HUES6 (cell line): ENCODE measurements at regions not wholly inside any gene's neighbourhood (a gene's known extent, or its start where the extent isn't known, plus 50 kb on each side); places are given as distances from the start of the nearest gene placed in this dataset.

Source experiments
- H3K27ac ChIP-seq: 2 replicates; pipeline ENCODE4 v1.7.0; 2013; ENCODE audit warnings: low read depth, mild to moderate bottlenecking, low read length, inconsistent platforms
- H3K27me3 ChIP-seq: 2 replicates; pipeline ENCODE4 v1.6.1; 2013; ENCODE audit warnings: low read length; ENCODE audit not compliant: control insufficient read depth, insufficient read depth
- H3K36me3 ChIP-seq: 2 replicates; pipeline ENCODE4 v1.6.1; 2013; ENCODE audit warnings: low read length; ENCODE audit not compliant: control insufficient read depth, insufficient read depth
- H3K4me1 ChIP-seq: 2 replicates; pipeline ENCODE4 v1.6.1; 2013; ENCODE audit warnings: low read length; ENCODE audit not compliant: control insufficient read depth, insufficient read depth
- H3K4me3 ChIP-seq: 2 replicates; pipeline ENCODE4 v1.5.1; 2013; ENCODE audit warnings: low read depth, low read length
- H3K9ac ChIP-seq: one replicate; pipeline ENCODE4 v1.6.1; 2013; ENCODE audit warnings: mild to moderate bottlenecking, low read length
- H3K9me3 ChIP-seq: 2 replicates; pipeline ENCODE4 v1.6.1; 2013; ENCODE audit warnings: low read depth, low read length; ENCODE audit not compliant: control insufficient read depth, insufficient read depth

DNA sequence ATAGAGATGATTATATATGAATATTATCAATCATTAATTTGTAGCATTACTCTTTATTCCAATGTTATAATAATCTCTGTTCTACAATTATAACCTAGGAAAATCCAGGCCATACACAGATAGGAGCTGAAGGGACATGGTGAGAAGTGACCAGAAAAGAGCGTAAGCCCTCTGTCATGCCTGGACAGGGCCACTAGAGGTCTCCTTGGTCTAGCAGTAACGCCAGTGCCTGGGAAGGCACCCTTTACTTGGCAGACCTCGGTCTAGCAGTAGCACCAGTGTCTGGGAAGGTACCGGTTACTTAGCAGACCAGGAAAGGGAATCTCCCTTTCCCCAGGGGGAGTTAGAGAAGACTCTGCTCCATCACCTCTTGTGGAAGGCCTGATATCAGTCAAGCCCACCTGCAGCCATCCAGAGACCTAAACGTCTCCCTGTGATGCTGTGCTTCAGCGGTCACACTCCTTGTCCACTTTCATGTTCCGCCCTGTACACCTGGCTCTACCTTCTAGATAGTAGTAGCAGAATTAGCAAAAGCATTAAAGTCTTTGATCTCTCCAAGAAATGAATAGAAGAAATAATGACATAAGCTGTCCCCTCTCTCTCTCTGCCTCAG, 447.5 kb upstream of the FSIP2 start:
- H3K27ac ChIP-seq, result no peak overlapping the region
- no peak overlapping the region for H3K4me3 ChIP-seq
- no peaks in the 10 kb centered on the region for H3K27me3 ChIP-seq
- H3K36me3 ChIP-seq, result no peaks in the 10 kb centered on the region
- no peak overlapping the region for H3K9ac ChIP-seq
- H3K4me1 ChIP-seq, result peaks cover 13% of the 10 kb centered on the region
- H3K9me3 ChIP-seq, result no peaks in the 10 kb centered on the region

DNA sequence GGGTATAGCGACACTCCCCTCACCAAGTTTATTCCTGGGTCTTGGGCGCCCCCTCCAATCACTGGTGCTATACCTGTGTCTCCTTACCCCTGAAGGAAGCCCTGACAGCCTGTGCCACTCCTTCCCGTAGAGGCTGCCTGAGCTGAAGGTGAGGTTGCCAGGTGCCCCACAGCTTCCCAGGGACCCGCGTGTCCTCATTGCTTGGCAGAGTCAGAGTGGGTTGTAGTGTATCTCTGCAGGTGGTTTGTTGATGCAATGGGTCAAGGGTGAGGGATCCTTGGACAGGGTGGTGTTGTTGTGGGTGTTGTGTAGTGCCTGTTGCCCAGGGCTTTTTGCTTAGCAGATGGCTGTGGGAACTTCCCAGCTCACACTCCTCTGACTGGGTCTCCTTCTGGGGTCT, 438.7 kb upstream of the FSIP2 start:
- no peaks in the 10 kb centered on the region for H3K27me3 ChIP-seq
- no peak overlapping the region for H3K4me3 ChIP-seq
- no peaks in the 10 kb centered on the region for H3K9me3 ChIP-seq
- H3K4me1 ChIP-seq, result no peaks in the 10 kb centered on the region; the same call in 1 of the 2 replicates
- H3K36me3 ChIP-seq, result no peaks in the 10 kb centered on the region
- H3K27ac ChIP-seq, result no peak overlapping the region
- no peak overlapping the region for H3K9ac ChIP-seq

DNA sequence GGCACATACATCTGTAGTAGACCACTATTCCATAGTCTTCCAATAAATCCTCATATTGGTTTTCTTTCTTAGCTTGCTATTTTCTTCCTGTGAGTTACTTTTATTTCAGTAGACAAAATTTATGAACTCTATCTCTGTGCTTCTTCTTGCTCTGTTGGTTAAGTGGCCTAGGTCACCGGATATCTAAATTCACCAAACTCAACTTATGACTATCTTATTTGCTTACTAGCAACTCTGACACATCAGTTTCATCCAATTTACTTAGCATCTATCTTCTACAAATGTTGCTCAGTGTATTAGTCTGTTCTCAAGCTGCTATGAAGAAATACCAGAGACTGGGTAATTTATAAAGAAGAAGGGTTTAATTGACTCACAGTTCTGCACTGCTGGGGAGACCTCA, 432.5 kb upstream of the FSIP2 start:
- Histone ChIP-seq H3K4me3 (no peak overlapping the region), H3K36me3 (no peaks in the 10 kb centered on the region), H3K4me1 (no peaks in the 10 kb centered on the region), H3K27me3 (no peaks in the 10 kb centered on the region), H3K27ac (no peak overlapping the region), H3K9ac (no peak overlapping the region), H3K9me3 (no peaks in the 10 kb centered on the region)

DNA sequence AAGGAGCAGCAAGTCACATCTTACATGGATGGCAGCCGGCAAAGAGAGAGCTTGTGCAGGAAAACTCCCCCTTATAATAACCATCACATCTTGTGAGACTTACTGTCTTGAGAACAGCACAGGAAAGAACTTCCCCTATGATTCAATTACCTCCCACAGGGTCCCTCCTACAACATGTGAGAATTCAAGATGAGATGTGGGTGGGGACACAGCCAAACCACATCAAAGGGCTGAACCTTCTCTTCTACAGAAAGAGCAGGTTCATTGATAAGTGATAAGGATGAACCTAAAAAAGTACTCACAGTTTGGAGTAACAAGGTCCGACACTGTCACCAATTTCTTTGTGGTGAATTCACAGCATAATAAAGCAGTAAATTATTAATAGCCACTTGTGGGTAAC, 422.2 kb upstream of the FSIP2 start:
- Histone ChIP-seq H3K27me3 (no peaks in the 10 kb centered on the region), H3K27ac (no peak overlapping the region), H3K36me3 (no peaks in the 10 kb centered on the region), H3K9me3 (no peaks in the 10 kb centered on the region), H3K4me1 (peaks cover 11% of the 10 kb centered on the region), H3K9ac (no peak overlapping the region), H3K4me3 (no peak overlapping the region)

DNA sequence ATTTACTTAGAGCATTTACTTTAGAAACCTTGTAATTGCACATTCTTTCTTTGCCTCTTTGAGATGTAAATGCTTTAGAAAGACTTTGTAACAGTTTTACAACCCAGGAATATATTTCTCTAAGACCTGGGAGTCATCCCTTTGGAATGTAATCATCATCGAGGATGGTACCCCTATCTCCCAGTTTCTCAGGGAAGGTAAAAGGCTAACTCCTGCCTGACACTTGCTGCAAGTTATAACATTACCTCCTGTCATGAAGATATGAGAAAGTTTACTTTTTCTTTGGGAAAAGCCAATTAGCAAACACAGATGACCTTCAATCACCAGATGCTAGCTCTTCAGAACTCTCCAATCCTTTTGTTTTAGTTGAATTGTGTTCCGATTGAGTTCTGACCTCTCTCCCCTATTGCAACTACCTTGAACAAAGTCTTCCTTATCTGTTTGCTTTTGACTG, 420.3 kb upstream of the FSIP2 start:
- Histone ChIP-seq H3K4me3 (no peak overlapping the region), H3K4me1 (peaks cover 11% of the 10 kb centered on the region), H3K9ac (no peak overlapping the region), H3K27me3 (no peaks in the 10 kb centered on the region), H3K27ac (no peak overlapping the region), H3K36me3 (no peaks in the 10 kb centered on the region), H3K9me3 (no peaks in the 10 kb centered on the region)

DNA sequence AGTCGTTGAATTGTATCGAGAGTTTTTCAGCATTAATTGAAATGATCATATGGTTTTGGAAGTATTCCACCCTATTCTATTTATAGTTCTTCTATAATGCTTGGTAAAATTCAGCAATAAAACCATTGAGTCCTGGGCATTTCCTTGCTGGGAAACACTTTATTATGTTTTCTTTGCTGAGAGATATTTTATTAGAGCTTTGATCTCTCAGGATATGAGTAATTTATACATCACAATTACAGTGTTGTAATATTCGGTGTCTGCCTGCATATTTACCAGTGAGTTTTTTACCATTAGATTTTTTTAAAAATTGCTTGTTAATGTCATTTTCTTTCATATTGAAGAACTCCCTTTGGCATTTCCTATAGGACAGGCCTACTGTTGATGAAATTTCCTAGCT, 402.7 kb upstream of the FSIP2 start:
- Histone ChIP-seq H3K4me3 (no peak overlapping the region), H3K9me3 (no peaks in the 10 kb centered on the region), H3K9ac (no peak overlapping the region), H3K27me3 (no peaks in the 10 kb centered on the region), H3K4me1 (no peaks in the 10 kb centered on the region), H3K27ac (no peak overlapping the region), H3K36me3 (no peaks in the 10 kb centered on the region)

DNA sequence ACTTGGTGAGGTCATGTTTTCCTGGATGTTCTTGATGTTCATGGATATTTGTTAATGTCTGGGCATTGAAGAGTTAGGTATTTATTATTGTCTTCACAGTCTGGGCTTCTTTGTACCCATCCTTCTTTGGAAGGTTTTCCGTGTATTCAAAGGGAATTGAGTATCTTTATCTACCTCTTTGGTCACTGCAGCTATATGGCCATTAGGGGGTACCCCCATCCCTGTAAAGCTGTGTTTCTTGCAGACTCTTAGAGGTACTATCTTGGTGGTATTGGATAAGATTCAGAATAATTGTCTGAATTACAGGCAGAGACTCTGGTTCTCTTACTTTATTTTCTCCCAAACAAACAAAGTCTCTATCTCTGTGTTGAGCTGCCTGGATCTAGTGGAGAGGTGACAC, 401.6 kb upstream of the FSIP2 start:
- Histone ChIP-seq H3K9ac (no peak overlapping the region), H3K36me3 (no peaks in the 10 kb centered on the region), H3K4me3 (no peak overlapping the region), H3K9me3 (no peaks in the 10 kb centered on the region), H3K4me1 (no peaks in the 10 kb centered on the region), H3K27me3 (no peaks in the 10 kb centered on the region), H3K27ac (no peak overlapping the region)

DNA sequence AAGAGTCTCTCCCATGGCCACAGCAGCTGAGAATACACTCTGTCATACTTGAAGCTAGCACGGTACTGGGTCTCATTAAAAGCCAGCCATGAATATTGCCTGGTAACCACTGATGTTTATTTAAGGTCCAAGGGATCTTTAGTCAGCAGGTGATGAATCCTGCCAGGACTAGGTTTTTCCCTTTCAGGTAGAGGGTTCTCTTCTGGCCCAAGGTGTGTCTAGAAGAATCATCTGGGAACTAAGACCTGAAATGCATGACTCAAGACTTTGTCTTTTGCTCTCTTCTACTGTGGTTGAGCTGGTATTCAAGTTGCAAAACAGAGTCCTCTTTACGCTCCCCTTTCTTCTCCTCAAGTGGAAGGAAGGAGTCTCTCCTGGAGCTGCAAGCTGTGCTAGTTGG, 400.5 kb upstream of the FSIP2 start:
- H3K4me3 ChIP-seq, result no peak overlapping the region
- H3K9me3 ChIP-seq, result no peaks in the 10 kb centered on the region
- H3K4me1 ChIP-seq, result no peaks in the 10 kb centered on the region
- no peaks in the 10 kb centered on the region for H3K27me3 ChIP-seq
- no peak overlapping the region for H3K9ac ChIP-seq
- no peak overlapping the region for H3K27ac ChIP-seq
- no peaks in the 10 kb centered on the region for H3K36me3 ChIP-seq

DNA sequence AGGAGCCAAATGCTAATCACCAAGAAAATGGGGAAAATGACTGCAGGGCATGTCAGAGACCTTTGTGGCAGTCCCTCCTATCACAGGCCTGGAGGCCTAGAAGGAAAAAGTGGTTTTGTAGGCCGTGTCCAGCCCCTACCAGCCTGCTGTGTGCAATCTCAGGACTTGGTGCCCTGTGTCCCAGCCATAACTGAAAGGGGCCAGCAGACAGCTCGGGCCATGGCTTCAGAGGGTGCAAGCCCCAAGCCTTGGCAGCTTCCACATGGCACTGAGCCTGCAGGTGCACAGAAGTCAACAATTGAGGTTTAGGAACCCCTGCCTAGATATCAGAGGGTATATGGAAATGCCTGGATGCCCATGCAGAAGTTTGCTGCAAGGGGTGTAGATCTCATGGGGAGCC, 391.2 kb upstream of the FSIP2 start:
- Histone ChIP-seq H3K4me3 (no peak overlapping the region), H3K27me3 (no peaks in the 10 kb centered on the region), H3K27ac (no peak overlapping the region), H3K9me3 (no peaks in the 10 kb centered on the region), H3K9ac (no peak overlapping the region), H3K36me3 (no peaks in the 10 kb centered on the region), H3K4me1 (no peaks in the 10 kb centered on the region)

DNA sequence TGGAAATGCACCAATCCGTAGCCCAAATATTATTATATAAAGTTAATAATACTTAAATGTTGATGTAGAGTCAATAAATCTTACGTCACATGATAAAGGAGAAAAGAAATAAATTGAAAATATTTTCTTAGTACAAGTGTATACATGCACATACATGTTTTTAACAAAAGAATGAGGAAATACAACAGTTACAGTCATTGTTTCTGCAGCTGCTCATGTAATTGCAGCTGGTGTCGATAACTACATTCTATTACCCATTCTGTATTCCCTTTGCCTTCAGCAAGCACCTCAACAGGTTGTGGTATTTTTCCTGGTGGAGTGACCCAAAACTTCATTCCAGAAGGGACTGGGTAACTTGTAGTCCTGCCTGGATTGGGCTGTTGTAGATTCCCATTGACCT, 377.8 kb upstream of the FSIP2 start:
- Histone ChIP-seq H3K36me3 (no peaks in the 10 kb centered on the region), H3K9me3 (peaks cover 3% of the 10 kb centered on the region; the same call in 1 of the 2 replicates), H3K27me3 (no peaks in the 10 kb centered on the region), H3K4me1 (no peaks in the 10 kb centered on the region), H3K9ac (no peak overlapping the region), H3K4me3 (no peak overlapping the region), H3K27ac (no peak overlapping the region)

DNA sequence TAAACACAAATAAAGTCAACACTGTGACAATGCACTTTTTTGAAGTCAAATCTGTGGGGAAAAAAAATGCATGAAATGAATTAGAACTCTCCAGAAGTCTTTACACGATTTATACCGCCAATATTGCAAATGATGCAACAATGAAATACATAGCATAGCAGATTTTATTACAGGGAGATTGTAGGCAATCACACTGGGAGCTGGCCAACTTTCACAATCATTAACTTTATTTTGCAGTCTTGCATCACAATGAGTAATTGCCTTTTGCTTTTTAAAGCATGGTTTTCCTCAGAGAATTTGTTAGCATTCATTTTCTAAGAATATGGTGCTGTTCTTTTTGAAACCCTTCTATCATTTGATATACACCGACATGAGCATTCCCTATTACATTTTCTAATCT, 366.4 kb upstream of the FSIP2 start:
- no peak overlapping the region for H3K27ac ChIP-seq
- no peak overlapping the region for H3K4me3 ChIP-seq
- H3K4me1 ChIP-seq, result no peaks in the 10 kb centered on the region
- H3K9me3 ChIP-seq, result no peaks in the 10 kb centered on the region
- H3K27me3 ChIP-seq, result no peaks in the 10 kb centered on the region
- no peak overlapping the region for H3K9ac ChIP-seq
- H3K36me3 ChIP-seq, result no peaks in the 10 kb centered on the region

DNA sequence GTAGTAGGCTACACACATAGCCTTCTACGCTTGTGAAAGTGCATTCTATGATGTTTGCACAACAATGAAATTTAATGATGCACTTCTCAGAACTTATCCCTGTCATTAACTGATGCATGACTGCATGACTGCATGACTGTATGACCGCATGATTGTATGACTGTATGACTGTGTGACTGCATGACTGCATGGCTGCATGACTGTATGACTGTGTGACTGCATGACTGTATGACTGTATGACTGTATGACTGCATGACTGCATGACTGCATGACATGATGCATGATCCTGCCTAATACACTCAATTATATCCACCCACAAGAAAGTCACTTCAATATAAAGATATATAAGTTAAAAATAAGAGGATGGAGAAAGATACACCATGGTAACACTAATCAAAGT, 365.4 kb upstream of the FSIP2 start:
- Histone ChIP-seq H3K9ac (no peak overlapping the region), H3K27me3 (no peaks in the 10 kb centered on the region), H3K9me3 (no peaks in the 10 kb centered on the region), H3K27ac (no peak overlapping the region), H3K4me1 (no peaks in the 10 kb centered on the region), H3K4me3 (no peak overlapping the region), H3K36me3 (no peaks in the 10 kb centered on the region)
